ENCODE measurements at regions not wholly inside any gene's neighbourhood (a gene's known extent, or its start where the extent isn't known, plus 50 kb on each side); places are given as distances from the start of the nearest gene placed in this dataset.

DNA sequence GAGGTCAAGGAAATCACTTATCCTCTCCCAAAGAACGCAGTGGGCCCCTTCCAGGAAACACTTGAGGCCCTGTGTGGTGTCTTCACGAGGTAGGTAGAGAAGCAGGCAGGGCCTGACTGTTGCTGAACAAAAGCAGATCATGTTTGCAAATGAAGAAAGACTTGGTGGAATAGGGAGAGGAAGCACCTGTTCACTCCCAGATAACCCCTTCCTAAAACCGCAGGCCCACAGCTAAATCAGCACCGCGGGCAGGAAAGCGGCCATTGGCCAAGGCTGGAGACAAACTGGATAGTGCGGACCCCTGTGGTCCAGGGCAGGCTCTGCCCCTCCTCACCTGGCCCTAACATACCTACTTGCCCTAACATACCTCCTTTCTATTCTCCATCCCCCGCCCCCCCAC is 64.9 kb upstream of the KLHL29 start:
- H3K27ac ChIP-seq = no peak overlapping the region
- TF ChIP-seq, protein P1, sequence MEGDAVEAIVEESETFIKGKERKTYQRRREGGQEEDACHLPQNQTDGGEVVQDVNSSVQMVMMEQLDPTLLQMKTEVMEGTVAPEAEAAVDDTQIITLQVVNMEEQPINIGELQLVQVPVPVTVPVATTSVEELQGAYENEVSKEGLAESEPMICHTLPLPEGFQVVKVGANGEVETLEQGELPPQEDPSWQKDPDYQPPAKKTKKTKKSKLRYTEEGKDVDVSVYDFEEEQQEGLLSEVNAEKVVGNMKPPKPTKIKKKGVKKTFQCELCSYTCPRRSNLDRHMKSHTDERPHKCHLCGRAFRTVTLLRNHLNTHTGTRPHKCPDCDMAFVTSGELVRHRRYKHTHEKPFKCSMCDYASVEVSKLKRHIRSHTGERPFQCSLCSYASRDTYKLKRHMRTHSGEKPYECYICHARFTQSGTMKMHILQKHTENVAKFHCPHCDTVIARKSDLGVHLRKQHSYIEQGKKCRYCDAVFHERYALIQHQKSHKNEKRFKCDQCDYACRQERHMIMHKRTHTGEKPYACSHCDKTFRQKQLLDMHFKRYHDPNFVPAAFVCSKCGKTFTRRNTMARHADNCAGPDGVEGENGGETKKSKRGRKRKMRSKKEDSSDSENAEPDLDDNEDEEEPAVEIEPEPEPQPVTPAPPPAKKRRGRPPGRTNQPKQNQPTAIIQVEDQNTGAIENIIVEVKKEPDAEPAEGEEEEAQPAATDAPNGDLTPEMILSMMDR (conservative IDR thresholded peaks at IDR 0.05) = no peak
- TF ChIP-seq ZFX (IDR thresholded peaks at IDR 0.05) = no peak

GRCh38 chr2:23321751-23322150 is 63.2 kb upstream of the KLHL29 start:
- no peak for TF ChIP-seq ZFX (IDR thresholded peaks at IDR 0.05)
- TF ChIP-seq, protein P1 (conservative IDR thresholded peaks at IDR 0.05) = no peak
- H3K27ac ChIP-seq = no peak overlapping the region

DNA sequence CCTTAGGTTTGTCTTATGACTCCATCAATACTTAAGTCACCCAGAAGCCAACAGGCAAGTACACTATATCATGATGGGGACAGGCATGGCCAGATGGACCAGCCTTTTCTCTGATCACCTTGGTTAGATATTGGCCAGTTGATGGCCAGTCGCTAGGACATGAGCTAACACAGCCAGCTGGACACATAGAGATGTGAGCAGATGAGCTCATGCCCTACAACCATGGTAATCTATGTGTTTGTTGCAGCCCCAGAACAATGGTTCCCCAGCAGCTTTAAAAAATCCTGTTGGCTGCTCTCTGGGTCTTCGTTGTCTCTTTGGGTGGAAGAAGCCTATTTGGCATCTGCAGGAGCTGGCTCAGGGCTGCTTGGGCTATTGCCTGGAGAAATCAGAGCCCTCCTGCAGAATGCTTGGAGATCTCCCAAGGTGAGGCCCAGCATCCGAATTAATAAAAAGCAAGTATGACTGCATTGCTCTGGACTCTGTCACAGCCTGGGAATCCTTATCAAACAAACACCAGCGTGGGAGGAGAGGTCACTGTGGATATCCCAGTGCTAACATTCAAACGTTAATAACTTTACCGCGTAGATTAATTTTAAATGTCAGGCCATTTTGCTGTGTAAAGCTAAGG is 62.3 kb upstream of the KLHL29 start:
- no peak overlapping the region for H3K27ac ChIP-seq
- TF ChIP-seq ZFX (IDR thresholded peaks at IDR 0.05) = no peak
- TF ChIP-seq, protein P1 (conservative IDR thresholded peaks at IDR 0.05) = no peak

DNA sequence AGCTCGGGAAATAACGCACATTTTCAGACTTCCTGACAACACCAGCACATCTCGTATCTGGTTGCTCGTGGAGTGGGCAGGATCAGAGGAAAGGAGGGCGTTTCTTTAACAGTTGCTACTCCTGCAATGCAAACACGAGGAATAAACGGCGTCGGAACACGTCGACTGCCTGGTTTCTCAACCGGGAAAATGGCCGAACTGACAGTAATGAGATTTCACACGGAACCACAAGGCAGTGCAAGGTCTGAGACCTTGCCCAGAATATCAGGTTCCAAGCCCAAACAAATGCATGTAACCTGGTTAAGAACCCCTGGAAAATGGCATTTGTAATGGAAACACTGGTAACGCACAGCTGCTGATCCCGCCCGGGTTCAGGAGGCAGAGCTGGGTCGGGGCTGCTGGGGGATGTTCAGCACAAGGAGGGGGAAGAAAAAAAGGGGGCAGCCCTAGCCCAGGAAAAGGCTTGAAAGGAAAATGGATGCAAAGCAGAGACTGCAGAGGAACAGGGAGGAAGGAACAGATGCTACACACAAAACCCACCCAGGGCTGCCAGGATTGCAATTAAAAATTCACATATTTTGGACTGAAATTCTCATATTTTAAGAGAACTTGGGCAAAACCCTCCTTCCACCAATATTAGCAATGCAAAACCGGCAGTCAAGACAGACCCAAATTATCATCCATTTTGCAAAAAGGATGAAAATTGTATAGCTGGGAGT is 61.6 kb upstream of the KLHL29 start:
- H3K27ac ChIP-seq = no peak overlapping the region
- TF ChIP-seq, protein P1 (conservative IDR thresholded peaks at IDR 0.05) = no peak
- TF ChIP-seq ZFX (IDR thresholded peaks at IDR 0.05) = no peak

- TF ChIP-seq, protein P1 (conservative IDR thresholded peaks at IDR 0.05) = no peak
- TF ChIP-seq ZFX (IDR thresholded peaks at IDR 0.05) = no peak
- no peak overlapping the region for H3K27ac ChIP-seq
These were observed 60.9 kb upstream of the KLHL29 start for GRCh38 chr2:23323917-23324680.

- no peak overlapping the region for H3K27ac ChIP-seq
- TF ChIP-seq ZFX (IDR thresholded peaks at IDR 0.05) = no peak
- TF ChIP-seq, protein P1 (conservative IDR thresholded peaks at IDR 0.05) = no peak
These were observed 58.6 kb upstream of the KLHL29 start for GRCh38 chr2:23326330-23326729.

DNA sequence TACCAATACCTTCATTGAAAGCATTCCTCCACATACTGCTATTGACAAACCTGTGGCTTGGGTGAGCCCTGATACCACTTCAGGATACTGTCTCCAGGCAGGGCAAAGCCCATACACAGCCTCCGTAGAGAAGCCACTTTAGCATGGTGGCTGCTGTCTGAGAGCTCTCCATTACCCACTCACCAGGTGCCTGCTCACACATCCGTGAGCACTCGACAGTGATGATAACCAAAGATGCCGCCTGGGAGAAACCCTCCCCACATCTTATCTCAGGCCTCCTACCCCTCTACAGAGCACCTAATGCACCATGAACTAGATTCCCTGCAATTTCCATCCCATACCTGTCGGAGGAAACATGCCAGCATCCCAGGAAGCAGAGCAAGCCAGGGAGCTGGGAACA is 57.6 kb upstream of the KLHL29 start:
- TF ChIP-seq, protein P1 (conservative IDR thresholded peaks at IDR 0.05) = no peak
- no peak for TF ChIP-seq ZFX (IDR thresholded peaks at IDR 0.05)
- no peak overlapping the region for H3K27ac ChIP-seq

Measured in C4-2B (cell line).